ENCODE measurements at regions not wholly inside any gene's neighbourhood (a gene's known extent, or its start where the extent isn't known, plus 50 kb on each side); places are given as distances from the start of the nearest gene placed in this dataset.

DNA sequence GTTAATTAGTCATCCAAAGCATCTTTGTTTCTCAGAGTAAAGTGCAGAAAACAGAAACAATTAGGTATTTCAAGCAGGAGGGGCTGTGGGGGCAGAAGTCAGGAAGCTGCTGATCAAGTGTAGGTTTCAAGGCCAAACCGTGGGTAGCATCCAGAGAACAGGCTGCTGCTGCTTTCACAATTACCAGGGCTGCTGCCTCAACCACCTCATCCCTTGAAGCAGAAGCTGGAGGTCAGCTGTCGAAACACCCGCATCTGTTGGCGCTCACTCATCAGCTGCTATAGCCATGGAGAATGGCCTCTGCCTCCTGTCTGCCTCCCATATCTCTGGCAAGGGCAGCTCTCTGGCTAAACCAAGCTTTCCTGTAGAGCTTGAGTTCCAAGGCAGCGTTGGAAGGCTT is 122.9 kb upstream of the OSMR start:
- TF ChIP-seq EP300 (IDR thresholded peaks at IDR 0.05) (no peak), POLR2A (IDR thresholded peaks at IDR 0.05) (no peak), POLR2AphosphoS5 (IDR thresholded peaks at IDR 0.05) (no peak)
- TF ChIP-seq, protein P1, sequence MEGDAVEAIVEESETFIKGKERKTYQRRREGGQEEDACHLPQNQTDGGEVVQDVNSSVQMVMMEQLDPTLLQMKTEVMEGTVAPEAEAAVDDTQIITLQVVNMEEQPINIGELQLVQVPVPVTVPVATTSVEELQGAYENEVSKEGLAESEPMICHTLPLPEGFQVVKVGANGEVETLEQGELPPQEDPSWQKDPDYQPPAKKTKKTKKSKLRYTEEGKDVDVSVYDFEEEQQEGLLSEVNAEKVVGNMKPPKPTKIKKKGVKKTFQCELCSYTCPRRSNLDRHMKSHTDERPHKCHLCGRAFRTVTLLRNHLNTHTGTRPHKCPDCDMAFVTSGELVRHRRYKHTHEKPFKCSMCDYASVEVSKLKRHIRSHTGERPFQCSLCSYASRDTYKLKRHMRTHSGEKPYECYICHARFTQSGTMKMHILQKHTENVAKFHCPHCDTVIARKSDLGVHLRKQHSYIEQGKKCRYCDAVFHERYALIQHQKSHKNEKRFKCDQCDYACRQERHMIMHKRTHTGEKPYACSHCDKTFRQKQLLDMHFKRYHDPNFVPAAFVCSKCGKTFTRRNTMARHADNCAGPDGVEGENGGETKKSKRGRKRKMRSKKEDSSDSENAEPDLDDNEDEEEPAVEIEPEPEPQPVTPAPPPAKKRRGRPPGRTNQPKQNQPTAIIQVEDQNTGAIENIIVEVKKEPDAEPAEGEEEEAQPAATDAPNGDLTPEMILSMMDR (IDR thresholded peaks at IDR 0.05) = no peak
- Histone ChIP-seq H3K27ac (no peak overlapping the region), H3K9me3 (no peaks in the 10 kb centered on the region), H3K4me3 (no peak overlapping the region), H3K4me1 (no peaks in the 10 kb centered on the region), H3K36me3 (no peaks in the 10 kb centered on the region), H3K27me3 (no peaks in the 10 kb centered on the region)
- WGBS, 5 donors = 71 to 84% (median 78%) methylated on average over 5 of the region's 5 CpGs
- DNase-seq = no peak
- intact Hi-C loops (cut with DNase I; ENCODE audit: low total_unique reads) = no loop called here

DNA sequence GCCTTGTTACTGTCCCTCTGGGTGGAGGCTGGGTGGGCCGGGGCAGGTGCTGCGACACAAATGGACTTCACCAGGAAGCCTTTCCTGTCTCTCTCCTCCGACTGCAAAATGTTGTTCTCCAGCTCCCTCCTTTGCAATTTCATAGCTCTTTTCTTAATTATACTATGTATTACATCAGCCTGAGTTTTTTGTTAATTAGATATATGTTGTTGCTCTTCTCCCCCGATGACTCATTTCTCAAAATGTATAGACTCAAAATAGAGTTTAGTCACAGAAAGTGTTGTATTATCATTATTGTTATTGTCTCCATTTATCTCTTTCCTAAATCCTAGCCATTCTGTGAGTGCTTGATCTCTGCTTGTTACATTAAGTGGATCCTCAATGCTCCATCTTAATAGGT is 122.4 kb upstream of the OSMR start:
- Histone ChIP-seq H3K27ac (no peak overlapping the region), H3K9me3 (no peaks in the 10 kb centered on the region), H3K4me1 (no peaks in the 10 kb centered on the region), H3K27me3 (no peaks in the 10 kb centered on the region), H3K36me3 (no peaks in the 10 kb centered on the region), H3K4me3 (no peak overlapping the region)
- no peak for TF ChIP-seq POLR2AphosphoS5 (IDR thresholded peaks at IDR 0.05)
- TF ChIP-seq POLR2A (IDR thresholded peaks at IDR 0.05) = no peak
- TF ChIP-seq, protein P1 (IDR thresholded peaks at IDR 0.05) = no peak
- TF ChIP-seq EP300 (IDR thresholded peaks at IDR 0.05) = no peak
- intact Hi-C loops (cut with DNase I; ENCODE audit: low total_unique reads) = no loop called here
- DNase-seq = no peak
- WGBS, 5 donors = 84 to 94% (median 92%) methylated on average over 4 of the region's 4 CpGs

DNA sequence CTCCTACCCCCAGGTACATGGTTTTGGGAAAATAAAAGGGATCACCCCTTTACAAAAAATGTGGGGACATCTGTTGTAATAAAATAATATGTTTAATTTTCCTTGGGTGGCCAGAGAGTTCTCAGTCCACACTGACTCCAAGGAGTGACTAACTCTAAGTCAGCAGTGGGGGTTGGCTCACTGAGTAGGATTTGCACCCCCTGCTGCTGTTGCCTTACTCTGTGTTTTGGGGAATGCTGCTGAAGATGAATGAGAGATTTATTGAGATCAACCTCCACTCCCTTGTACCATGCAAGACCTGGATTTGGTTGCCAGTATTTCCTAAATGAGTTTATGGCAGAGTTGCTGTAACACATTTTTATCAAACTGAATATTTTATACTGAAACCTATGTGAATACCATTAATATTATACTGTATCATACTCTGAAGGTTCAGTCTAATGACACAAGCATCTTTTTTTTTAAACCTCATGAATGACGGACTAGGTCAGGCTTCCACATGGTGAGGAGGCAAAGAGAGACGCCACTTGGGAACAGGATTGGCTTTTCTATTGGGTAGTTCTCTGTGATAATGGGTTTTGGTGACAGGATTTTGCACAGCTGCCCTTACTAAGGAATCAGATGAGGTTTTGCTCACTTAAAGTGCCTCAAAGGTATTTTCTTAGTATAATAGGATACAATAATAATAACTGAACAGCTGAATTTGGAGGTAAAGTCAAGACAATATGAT is 121.3 kb upstream of the OSMR start:
- no peak for TF ChIP-seq POLR2AphosphoS5 (IDR thresholded peaks at IDR 0.05)
- TF ChIP-seq POLR2A (IDR thresholded peaks at IDR 0.05) = no peak
- TF ChIP-seq EP300 (IDR thresholded peaks at IDR 0.05) = no peak
- TF ChIP-seq, protein P1 (IDR thresholded peaks at IDR 0.05) = no peak
- no peak overlapping the region for H3K27ac ChIP-seq
- no peak overlapping the region for H3K4me3 ChIP-seq
- no peaks in the 10 kb centered on the region for H3K9me3 ChIP-seq
- H3K27me3 ChIP-seq = no peaks in the 10 kb centered on the region
- no peaks in the 10 kb centered on the region for H3K36me3 ChIP-seq
- H3K4me1 ChIP-seq = no peaks in the 10 kb centered on the region
- DNase-seq = no peak
- WGBS, 5 donors = 69 to 93% (median 90%) methylated on average over 2 of the region's 2 CpGs
- intact Hi-C loops (cut with DNase I; ENCODE audit: low total_unique reads) = no loop called here

DNA sequence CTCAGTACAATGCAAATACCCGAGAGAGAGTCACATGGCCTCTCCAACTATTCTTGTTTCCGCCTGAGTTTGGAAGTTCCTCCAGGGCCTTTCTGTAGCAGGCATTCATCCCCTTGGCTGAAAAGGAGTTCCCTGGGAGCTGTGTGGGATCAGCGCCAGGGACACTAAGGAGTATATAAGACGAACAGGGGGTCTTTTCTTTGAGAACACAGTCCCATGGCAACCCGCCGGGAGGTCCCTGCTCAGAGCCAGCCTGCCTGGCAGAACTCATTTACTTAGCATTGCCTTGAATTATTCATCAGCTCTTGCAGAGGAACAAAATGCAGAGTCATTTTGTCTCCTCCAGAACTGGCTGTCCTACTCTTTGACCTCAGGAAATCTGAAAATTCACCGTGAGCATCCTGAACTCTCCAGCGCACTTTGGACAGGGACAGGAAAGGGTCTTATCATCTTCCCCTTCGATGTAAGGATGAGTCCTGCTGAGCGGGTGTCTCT is 120.4 kb upstream of the OSMR start:
- no peaks in the 10 kb centered on the region for H3K27me3 ChIP-seq
- intact Hi-C loops (cut with DNase I; ENCODE audit: low total_unique reads) = no loop called here
- peak in 1 of 2 donors; percentile 28 for DNase-seq
- H3K4me3 ChIP-seq = no peak overlapping the region
- no peak overlapping the region for H3K27ac ChIP-seq
- H3K36me3 ChIP-seq = no peaks in the 10 kb centered on the region
- WGBS, 5 donors = 75 to 83% (median 81%) methylated on average over 10 of the region's 10 CpGs
- TF ChIP-seq, protein P1 (IDR thresholded peaks at IDR 0.05) = no peak
- no peak for TF ChIP-seq POLR2A (IDR thresholded peaks at IDR 0.05)
- no peaks in the 10 kb centered on the region for H3K9me3 ChIP-seq
- no peaks in the 10 kb centered on the region for H3K4me1 ChIP-seq
